ENCODE measurements at regions not wholly inside any gene's neighbourhood (a gene's known extent, or its start where the extent isn't known, plus 50 kb on each side); places are given as distances from the start of the nearest gene placed in this dataset.
A peak's percentile ranks its signal among the peaks of the same experiment; 100 is the strongest.

DNA sequence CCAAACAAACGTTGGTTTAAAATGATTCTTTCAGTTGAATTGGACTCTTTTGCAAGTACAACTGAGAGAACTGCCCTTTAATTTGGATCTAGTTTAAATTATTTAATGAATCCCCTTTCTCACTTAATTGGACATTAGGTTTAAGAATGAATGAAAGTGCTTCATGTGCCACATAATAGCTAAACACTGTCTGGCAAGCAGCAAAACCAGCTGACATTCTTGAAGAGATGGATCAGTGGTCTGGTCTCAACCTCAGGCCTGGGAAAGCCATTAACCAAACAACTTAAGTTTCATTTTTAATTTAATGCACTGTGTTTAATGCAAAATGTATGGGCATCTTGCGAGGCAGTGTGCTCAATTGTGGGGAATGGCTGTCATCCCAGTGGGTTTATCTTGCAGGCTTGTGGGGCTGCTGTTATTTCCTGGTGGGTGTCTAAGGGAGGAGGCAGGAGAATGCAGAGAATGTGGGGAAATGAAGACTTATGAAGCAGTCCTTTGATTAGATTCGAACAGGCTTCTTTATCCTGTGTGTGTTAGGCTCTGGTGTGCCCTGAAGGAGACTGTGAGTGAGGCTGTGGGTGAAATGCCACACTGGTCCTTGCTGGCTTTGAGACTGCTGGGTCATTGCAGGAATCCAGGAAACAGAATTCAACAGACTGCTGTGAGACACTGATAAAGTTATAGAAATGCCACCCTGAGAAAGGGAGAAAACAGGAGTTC, 144.1 kb upstream of the PELI2 start:
- Histone ChIP-seq H3K36me3 (no peaks in the 10 kb centered on the region), H3K4me3 (no peak overlapping the region), H3K27ac (no peak overlapping the region), H3K9me3 (ENCODE audit: low read depth) (no peaks in the 10 kb centered on the region), H3K27me3 (no peaks in the 10 kb centered on the region), H3K4me1 (ENCODE audit: low read depth) (no peaks in the 10 kb centered on the region)
- TF ChIP-seq, protein P1, sequence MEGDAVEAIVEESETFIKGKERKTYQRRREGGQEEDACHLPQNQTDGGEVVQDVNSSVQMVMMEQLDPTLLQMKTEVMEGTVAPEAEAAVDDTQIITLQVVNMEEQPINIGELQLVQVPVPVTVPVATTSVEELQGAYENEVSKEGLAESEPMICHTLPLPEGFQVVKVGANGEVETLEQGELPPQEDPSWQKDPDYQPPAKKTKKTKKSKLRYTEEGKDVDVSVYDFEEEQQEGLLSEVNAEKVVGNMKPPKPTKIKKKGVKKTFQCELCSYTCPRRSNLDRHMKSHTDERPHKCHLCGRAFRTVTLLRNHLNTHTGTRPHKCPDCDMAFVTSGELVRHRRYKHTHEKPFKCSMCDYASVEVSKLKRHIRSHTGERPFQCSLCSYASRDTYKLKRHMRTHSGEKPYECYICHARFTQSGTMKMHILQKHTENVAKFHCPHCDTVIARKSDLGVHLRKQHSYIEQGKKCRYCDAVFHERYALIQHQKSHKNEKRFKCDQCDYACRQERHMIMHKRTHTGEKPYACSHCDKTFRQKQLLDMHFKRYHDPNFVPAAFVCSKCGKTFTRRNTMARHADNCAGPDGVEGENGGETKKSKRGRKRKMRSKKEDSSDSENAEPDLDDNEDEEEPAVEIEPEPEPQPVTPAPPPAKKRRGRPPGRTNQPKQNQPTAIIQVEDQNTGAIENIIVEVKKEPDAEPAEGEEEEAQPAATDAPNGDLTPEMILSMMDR (IDR thresholded peaks at IDR 0.05; ENCODE audit: low read depth, low read length): no peak
- peak in 1 of 2 donors; percentile 54 for DNase-seq (ENCODE audit: low read depth in 1 of 2, low spot score in 1 of 2)

DNA sequence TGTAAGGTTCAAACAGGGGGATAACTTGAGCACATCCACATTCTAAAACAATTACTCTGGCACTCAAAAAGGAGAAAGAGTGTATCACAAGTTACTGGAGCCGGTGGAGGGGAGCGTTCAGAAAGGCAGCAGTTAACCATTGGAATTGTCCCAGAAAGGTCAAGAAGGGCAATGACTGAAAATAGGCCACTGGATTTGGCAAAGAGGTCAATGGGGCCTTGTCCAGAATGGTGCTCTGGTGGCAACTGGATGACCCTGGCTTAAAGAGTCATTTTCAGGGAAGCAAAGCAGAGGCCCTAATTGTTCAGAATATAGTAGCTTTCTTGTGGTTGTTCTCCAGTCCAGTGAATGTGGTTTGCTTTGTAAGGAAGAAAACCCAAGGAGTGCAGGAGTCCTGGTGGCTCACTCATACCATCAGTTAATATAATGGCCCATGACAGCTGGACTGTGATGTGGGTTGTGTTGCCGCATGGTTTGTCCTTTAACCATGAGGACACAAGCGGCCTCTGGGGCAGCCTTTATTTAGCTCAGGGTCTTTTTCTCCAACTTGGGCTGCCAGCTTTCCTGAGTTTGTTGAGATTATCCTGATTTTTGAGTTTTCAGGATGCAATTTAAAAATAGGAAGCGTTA, 142.8 kb upstream of the PELI2 start:
- TF ChIP-seq, protein P1 (IDR thresholded peaks at IDR 0.05; ENCODE audit: low read depth, low read length): no peak
- H3K27me3 ChIP-seq: no peaks in the 10 kb centered on the region
- no peak overlapping the region for H3K27ac ChIP-seq
- H3K4me3 ChIP-seq: no peak overlapping the region
- H3K9me3 ChIP-seq (ENCODE audit: low read depth): no peaks in the 10 kb centered on the region
- no peaks in the 10 kb centered on the region for H3K4me1 ChIP-seq (ENCODE audit: low read depth)
- no peaks in the 10 kb centered on the region for H3K36me3 ChIP-seq
- DNase-seq (ENCODE audit: low read depth in 1 of 2, low spot score in 1 of 2): no peak

DNA sequence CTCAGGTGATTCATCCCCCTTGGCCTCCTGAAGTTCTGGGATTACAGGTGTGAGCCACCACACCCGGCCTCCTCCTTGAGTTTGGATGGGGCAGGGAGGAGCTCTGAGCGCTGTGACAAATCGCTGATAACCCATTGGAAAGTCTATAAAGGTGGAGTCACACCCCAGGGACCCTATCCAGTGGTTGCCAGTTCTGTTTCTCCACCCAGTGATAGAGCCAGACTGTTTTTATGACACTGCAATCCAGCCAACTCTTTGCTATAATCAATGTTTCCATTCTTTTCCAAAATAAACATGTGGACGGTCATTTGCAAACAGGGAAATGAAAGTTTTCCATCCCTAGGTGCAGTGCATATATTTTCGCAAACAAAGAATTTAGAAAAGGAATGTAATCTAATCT, 142.0 kb upstream of the PELI2 start:
- Histone ChIP-seq H3K4me3 (no peak overlapping the region), H3K4me1 (ENCODE audit: low read depth) (no peaks in the 10 kb centered on the region), H3K36me3 (no peaks in the 10 kb centered on the region), H3K9me3 (ENCODE audit: low read depth) (no peaks in the 10 kb centered on the region), H3K27ac (no peak overlapping the region), H3K27me3 (no peaks in the 10 kb centered on the region)
- DNase-seq (ENCODE audit: low read depth in 1 of 2, low spot score in 1 of 2): no peak
- TF ChIP-seq, protein P1 (IDR thresholded peaks at IDR 0.05; ENCODE audit: low read depth, low read length): no peak

DNA sequence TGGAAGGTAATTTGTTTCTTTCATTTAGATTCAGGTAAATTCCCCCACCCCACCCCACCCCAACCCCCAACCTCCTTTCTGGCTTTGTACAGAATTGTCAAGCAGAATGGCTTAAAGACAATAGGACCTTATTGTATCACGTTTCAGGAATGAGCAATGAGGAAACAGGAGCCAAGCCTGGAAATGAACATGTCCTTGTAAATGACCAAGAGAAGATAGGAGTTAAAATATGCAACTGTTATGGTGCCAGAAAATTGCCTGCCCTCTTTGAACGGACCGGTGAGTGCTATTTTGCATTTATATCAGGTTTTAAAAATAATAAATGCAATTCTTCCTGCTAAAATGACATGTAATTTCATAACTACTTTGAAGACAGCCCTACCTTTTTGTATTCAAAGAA, 141.6 kb upstream of the PELI2 start:
- Histone ChIP-seq H3K9me3 (ENCODE audit: low read depth) (no peaks in the 10 kb centered on the region), H3K27me3 (no peaks in the 10 kb centered on the region), H3K36me3 (no peaks in the 10 kb centered on the region), H3K27ac (no peak overlapping the region), H3K4me1 (ENCODE audit: low read depth) (no peaks in the 10 kb centered on the region), H3K4me3 (no peak overlapping the region)
- TF ChIP-seq, protein P1 (IDR thresholded peaks at IDR 0.05; ENCODE audit: low read depth, low read length): no peak
- DNase-seq (ENCODE audit: low read depth in 1 of 2, low spot score in 1 of 2): peak in 1 of 2 donors; percentile 31

DNA sequence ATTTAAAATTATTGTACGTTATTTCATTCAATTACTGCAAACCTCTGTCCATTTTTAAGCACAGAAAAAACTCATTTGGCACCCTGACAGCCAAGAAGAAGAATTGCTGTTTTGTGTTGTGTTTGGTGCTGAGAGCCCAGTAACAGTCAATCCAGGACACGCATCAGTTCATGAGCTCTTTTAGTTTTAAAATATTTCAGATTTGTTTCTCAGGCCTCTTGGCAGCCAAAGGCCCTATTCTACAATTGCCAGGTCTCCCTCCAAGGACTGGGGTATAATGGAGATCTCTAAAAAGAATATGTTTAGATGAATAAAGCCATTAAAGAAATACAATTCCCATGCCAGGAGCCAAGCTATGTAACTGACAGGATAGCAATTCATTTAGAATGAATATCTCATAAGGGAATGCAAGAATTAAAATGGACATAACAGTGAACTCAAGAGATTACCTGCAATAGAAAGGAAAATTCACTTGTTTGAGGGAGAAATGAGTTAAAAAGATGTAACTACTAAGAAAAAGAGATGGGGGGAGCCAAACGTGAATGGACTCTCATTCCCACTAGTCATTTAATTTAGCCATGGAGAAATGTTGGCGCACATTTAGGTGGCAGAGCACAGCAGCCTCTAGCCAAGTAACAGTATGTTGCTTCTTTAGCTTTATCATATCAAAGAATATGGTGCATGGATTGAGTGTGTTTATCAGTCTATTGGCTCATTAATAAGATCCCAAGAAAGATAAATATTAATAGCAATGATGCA, 140.6 kb upstream of the PELI2 start:
- TF ChIP-seq, protein P1 (IDR thresholded peaks at IDR 0.05; ENCODE audit: low read depth, low read length): no peak
- H3K36me3 ChIP-seq: no peaks in the 10 kb centered on the region

More for the DNA sequence above, 140.6 kb upstream of the PELI2 start:
- Histone ChIP-seq H3K4me3 (no peak overlapping the region), H3K4me1 (ENCODE audit: low read depth) (no peaks in the 10 kb centered on the region), H3K27me3 (no peaks in the 10 kb centered on the region), H3K27ac (no peak overlapping the region), H3K9me3 (ENCODE audit: low read depth) (no peaks in the 10 kb centered on the region)
- DNase-seq (ENCODE audit: low read depth in 1 of 2, low spot score in 1 of 2): no peak

Measured in cardiac muscle cell (in vitro differentiated cells and primary cell).